OCI-M2 (cell line): ENCODE measurements at regions not wholly inside any gene's neighbourhood (a gene's known extent, or its start where the extent isn't known, plus 50 kb on each side); places are given as distances from the start of the nearest gene placed in this dataset.
"Not testable (repeated sequence)": the region's sequence is repeated elsewhere in the genome, so short reads cannot be mapped to it uniquely, and the experiment has no call there.

Experiments used
- DNase-seq: peaks from one replicate; lab custom pipeline; 2025; ENCODE audit not compliant: unreplicated experiment; lab: John Stamatoyannopoulos, UW

DNA sequence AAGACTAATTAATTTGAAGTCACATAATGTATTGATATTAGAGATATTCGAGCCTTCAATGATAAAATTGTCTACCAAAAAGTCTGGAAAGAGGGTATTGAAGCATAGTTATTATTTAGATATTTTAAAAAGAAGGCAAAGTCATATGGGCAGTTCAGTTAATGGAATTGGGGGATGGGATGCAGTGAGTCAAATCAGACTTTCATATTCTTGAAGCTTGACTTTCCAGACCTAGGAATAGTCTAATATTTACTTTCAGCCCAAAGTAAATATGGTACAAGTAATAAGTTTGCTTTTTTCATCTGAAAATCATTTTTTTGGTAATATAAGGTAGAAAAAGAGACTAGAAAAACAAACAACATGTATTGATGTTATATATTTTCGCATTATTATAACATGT lies 2017.8 kb downstream of the C4orf33 start:
- DNase-seq = no peak

DNA sequence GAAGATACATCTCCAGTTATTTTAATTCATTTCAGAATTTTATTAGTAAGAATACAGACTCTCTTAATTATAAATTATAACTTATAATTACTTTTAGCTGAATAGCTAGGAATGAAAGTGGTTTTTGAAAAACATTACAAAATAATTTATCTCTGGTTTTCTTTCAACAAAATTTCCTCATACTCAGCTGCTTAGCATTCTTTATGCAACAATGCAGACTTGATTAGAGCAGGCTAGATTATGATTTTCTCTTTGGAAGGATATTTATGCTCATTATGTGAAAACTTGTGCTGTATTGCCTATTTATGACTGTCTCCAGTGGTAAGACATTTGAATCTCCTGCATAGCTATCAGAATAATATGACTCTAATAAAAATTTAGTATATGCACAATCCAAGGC lies 2023.7 kb downstream of the C4orf33 start:
- DNase-seq = no peak

DNA sequence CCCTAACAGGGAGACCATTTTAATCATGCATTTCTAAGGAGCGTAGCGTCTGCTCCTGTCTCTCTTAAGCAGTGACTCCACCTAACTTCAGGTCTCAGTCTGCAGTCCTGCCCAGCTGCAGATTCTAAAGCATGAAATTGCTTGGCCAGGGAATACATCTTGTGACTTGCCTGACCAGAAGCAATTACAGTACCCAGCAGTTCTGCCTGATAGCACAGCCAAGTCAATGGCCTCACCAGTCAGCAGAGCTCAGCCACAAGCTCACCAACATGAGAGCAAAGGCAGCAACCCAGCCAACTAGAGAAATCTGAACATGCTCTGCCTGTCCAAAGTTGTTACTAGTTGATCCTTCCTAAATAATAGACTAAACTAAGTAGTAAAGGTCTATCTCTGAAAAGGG lies 2011.9 kb upstream of the PCDH10 start:
- no peak for DNase-seq

GRCh38 chr4:131159261-131159660 lies 1989.8 kb upstream of the PCDH10 start:
- DNase-seq = no peak

GRCh38 chr4:131192318-131192717 lies 1956.8 kb upstream of the PCDH10 start:
- no peak for DNase-seq

- no peak for DNase-seq
These were observed 1941.5 kb upstream of the PCDH10 start for GRCh38 chr4:131207589-131207988.

- no peak for DNase-seq
These were observed 1900.8 kb upstream of the PCDH10 start for GRCh38 chr4:131248314-131248713.

- no peak for DNase-seq
These were observed 1897.8 kb upstream of the PCDH10 start for GRCh38 chr4:131251321-131251720.

- no peak for DNase-seq
These were observed 1891.9 kb upstream of the PCDH10 start for GRCh38 chr4:131257241-131257640.

GRCh38 chr4:131258361-131258760 lies 1890.7 kb upstream of the PCDH10 start:
- DNase-seq = no peak

- no peak for DNase-seq
These were observed 1860.7 kb upstream of the PCDH10 start for GRCh38 chr4:131288441-131288840.

- DNase-seq = no peak
These were observed 1852.9 kb upstream of the PCDH10 start for GRCh38 chr4:131296192-131296591.

DNA sequence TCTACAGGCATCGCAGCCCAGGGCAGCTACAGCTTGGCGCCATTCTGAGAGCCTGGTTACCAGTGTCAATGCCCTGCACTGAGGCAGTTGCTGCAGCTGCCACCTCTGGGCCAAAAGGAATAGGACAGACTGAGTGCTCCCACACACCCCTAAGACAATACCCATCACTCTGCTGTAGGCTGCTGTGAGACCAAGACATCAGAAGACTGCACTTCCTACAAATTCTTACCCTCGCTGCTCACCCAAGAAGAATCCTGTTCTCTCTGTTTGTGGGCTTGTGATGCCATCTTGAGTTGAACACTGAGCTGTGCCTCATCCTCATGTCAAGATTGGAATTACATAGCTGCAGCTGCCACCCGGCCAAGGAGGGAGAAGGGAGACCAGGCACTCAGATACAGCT lies 1847.0 kb upstream of the PCDH10 start:
- DNase-seq = no peak

DNA sequence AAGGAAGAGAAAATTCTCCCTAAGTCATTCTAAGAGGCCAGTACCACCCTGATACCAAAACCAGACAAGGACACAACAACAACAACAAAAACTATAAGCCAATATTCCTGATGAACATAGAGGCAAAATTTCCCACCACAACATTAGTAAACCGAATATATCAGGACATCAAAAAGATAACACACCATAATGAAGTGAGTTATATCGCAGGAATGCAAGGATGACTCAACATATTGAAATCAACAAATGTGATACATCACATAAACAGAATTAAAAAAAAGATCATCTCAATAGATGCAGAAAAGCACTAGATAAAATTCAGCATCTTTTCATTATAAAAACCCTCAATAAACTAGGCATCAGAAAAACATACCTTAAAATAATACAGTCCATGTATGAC lies 1844.4 kb upstream of the PCDH10 start:
- DNase-seq = no peak

DNA sequence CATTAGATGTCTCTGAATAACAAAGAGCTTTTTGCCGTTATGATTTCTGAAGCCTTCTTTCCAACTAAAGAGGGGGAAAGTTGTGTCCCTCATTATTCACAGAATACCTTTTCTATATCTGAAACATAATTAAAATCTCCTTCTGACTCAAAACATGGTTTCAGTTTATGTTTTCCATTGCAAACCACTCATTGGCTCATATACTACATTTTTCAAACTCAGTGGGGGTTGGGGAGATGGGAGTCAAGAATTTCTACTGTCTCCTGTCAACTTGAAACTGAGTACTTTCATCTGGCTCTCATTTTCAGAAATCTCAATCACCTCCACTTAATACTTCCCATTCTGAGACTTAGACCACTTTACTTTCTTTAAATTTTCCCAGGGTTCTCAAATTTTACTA lies 1839.5 kb upstream of the PCDH10 start:
- no peak for DNase-seq

DNA sequence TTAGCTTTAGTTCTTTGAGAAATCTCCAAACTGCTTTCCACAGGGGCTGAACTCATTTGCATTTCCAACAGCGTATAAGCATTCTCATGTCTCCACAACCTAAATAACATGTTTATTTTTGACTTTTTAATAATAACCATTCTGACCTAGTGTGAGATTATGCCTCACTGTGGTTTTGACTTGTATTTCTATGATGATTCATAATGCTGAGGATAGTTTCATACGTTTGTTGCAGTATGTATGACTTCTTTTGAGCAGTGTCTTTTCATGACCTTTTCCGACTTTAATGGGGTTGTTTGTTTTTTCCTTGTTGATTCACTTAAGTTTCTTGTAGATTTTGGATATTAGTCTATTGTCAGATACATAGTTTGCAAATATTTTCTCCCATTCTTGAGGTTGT lies 1833.0 kb upstream of the PCDH10 start:
- no peak for DNase-seq

DNA sequence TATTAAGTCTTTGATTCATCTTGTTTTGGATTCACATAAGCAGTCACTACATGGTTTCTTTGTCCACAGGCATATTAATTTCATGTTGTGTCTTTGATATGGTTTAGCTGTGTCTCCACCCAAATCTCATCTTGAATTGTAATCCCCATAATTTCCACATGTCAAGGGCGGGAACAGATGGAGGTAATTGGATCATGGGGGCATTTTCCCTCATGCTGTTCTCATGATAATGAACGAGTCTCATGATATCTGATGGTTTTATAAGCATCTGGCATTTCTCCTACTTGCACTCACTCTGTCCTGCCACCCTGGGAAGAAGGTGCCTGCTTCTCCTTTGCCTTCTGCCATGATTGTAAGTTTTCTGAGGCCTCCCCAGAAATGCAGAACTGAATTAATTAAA lies 1811.2 kb upstream of the PCDH10 start:
- no peak for DNase-seq

DNA sequence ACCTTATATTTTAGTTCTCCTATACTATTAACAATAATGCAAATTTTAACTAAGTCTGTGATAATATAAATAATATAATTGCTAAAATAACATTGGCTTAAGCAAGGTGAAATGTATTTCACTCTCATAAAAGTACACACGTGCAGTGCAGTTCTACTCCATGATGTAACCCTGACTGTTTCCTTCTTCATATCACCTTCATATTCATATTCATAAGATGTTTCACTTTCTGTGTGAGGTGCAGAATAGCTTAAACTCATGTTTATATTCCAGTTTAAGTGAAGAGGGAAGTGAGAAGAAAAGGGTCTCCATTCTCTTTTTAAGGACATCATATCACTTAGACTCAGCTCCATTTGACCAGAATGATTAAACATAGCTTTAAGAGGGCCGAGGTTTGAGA lies 1810.0 kb upstream of the PCDH10 start:
- no peak for DNase-seq

- no peak for DNase-seq
These were observed 1804.3 kb upstream of the PCDH10 start for GRCh38 chr4:131344761-131345160.

- DNase-seq = no peak
These were observed 1801.3 kb upstream of the PCDH10 start for GRCh38 chr4:131347816-131348215.

- DNase-seq = no peak
These were observed 1800.8 kb upstream of the PCDH10 start for GRCh38 chr4:131348263-131348662.

DNA sequence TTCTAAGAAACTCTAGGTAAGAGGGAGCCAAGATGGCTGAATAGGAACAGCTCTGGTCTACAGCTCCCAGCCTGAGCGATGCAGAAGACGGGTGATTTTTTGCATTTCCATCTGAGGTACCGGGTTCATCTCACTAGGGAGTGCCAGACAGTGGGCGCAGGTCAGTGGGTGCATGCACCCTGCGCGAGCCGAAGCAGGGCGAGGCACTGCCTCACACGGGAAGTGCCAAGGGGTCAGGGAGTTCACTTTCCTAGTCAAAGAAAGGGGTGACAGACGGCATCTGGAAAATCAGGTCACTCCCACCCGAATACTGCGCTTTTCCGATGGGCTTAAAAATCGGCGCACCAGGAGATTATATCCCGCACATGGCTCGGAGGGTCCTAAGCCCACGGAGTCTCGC lies 1796.7 kb upstream of the PCDH10 start:
- DNase-seq = not testable (repeated sequence)

DNA sequence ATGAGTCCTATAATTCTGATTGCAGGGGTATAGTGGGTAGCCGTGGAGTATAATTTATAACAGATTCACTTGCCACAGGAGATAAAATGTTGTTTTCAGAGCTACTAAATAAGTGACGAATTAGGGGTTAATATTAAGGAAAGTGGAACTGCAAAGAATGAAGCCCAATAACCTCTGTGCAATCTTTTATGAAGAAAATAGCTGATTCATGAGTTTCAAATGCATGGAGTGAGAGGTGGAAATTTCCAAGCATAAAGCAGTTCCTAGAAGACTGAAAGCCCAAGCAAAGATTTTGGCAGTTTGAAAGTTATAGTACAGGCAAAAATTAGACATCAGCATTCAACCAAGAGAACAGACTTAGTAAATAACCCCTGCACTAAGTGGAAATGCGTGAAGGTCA lies 1782.4 kb upstream of the PCDH10 start:
- no peak for DNase-seq

DNA sequence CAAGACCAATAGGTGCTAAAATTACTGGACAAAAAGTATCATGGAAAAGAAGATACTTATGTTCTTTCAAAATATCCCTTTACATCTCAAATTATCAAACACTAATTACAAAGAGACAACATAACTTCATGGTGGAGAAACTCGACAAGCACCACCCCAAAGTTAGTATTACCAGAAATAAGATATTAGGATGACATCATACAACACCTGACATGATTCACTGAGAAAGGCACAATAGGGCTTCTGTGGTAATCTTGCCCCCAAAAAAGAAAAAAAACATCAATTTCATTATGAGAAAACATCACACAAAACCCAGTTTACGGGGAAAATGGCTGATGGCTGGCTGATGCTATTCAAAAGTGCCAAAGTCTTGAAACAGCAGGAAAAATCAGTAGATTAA lies 1781.7 kb upstream of the PCDH10 start:
- no peak for DNase-seq
